ENCODE measurements at regions not wholly inside any gene's neighbourhood (a gene's known extent, or its start where the extent isn't known, plus 50 kb on each side); places are given as distances from the start of the nearest gene placed in this dataset.

DNA sequence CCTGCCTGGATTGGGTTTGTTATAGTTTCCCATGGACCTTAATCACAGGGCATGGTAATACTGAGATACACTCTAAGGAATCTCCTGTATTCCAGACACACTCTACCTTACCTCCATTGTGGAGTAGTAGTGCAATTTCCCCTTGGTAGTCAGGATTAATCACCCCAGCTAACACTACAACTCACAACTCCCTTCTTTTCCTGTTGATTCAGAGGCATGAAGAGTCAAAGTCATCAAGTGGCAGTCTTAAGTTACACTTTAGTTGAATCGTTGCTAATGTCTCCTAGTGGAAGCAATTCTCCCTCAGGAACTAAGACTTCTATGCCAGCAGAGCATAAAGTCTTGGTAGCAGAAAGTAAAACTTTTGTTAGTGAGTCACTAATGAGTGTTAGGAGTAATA, 122.7 kb upstream of the APC start:
- H3K4me3 Mint-ChIP-seq: no peak overlapping the region
- H3K27ac Mint-ChIP-seq: no peak overlapping the region
- peaks cover 6% of the 10 kb centered on the region for H3K27me3 Mint-ChIP-seq
- H3K9me3 Mint-ChIP-seq: no peaks in the 10 kb centered on the region
- H3K4me1 Mint-ChIP-seq: no peaks in the 10 kb centered on the region
- ATAC-seq: no peak
- no peaks in the 10 kb centered on the region for H3K36me3 Mint-ChIP-seq

DNA sequence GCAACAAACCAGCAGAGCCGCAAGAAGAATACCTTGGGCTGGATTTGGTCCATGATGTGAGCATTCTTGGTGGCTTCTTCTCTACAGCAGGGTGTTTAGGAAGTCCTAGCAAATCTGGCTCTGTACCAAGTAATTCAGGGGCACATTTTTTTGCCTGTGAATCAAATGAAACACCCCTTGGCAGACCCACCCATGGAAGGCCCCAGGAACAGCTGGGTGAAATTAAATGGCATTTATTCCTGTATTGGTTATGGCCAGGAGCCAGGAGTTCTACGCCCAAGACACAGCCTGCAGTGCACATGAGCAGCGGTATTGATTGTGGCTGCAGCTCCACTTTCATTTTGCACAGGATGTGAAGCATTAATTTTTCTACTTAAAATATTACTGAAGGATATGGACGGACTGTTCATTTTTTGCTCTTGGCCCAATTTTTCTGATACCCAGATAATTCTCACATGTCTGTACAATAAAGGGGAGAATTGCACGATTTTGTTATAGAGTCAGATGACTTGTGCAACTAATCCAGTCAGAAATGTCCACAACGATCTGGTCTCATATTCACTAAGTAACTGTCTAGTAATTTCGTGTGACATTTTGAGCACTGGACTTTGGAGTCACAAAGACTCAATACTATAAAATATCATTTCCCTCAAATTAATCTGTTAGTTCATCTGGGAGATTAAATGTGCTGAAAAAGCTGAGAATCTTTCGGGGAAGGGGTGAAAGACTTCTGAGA, 120.7 kb upstream of the APC start:
- Mint-ChIP-seq H3K4me1 (no peaks in the 10 kb centered on the region), H3K9me3 (no peaks in the 10 kb centered on the region), H3K27me3 (peaks cover 6% of the 10 kb centered on the region), H3K4me3 (no peak overlapping the region), H3K27ac (no peak overlapping the region), H3K36me3 (no peaks in the 10 kb centered on the region)
- no peak for ATAC-seq

DNA sequence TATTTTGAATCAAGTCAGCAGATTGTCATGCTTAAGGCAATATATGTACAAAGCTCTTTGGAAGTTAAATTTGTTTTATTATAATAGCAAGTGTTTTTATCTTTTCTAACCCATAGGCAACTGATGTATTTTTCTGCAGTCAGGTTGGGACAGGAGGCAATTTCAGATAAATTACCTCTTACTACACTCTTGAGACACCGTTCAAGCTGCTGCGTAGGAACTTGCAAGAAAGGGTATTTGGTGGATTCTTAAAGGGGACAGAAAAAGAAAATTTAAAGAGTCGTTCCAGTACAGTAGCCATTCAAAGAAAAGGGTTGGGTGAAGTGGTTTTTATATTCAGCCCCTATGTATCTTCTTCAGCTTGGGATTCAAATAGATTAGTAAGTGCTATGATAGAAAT, 112.4 kb upstream of the APC start:
- peaks cover 28% of the 10 kb centered on the region for H3K27me3 Mint-ChIP-seq
- ATAC-seq: no peak

DNA sequence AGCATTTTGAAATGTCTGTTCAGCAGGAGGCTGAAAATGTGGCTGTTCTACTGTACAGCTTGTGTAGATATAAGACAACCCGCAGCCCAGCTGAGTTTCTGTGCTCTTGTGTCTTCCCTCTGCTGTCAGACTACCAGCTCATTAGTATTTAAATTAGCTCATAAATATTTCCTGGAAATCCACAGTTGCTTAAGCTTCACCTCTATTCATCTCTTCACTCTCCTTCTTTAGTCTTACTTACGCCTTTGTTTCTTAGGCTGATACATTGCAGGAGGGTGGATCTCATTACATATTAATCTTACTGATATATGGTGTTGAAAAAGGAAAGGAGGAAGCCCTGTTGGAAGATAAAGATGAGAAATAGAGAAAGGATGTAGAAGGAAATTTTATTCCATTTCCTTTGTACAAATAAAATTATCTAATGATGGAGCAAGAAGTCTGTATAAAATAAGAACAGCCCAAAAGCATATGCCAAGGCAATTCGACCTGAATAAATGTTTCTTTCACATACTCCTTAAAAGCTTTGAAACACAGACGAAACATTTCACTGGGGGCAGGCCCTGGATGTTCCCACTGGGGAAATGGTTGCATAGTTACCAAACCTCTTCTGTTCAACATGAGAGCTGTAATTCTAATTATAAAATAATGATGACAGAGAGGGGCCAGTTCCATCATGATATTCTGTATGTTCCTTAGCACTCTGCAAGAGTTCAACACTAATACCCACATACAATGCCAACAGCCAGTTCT, 111.8 kb upstream of the APC start:
- peaks cover 34% of the 10 kb centered on the region for H3K27me3 Mint-ChIP-seq
- ATAC-seq: no peak
- no peak overlapping the region for H3K4me3 Mint-ChIP-seq
- H3K4me1 Mint-ChIP-seq: no peaks in the 10 kb centered on the region
- no peaks in the 10 kb centered on the region for H3K36me3 Mint-ChIP-seq
- H3K9me3 Mint-ChIP-seq: no peaks in the 10 kb centered on the region
- H3K27ac Mint-ChIP-seq: no peak overlapping the region

More for the DNA sequence above, 112.4 kb upstream of the APC start:
- Mint-ChIP-seq H3K36me3 (no peaks in the 10 kb centered on the region), H3K4me3 (no peak overlapping the region), H3K4me1 (no peaks in the 10 kb centered on the region), H3K9me3 (no peaks in the 10 kb centered on the region), H3K27ac (no peak overlapping the region)

DNA sequence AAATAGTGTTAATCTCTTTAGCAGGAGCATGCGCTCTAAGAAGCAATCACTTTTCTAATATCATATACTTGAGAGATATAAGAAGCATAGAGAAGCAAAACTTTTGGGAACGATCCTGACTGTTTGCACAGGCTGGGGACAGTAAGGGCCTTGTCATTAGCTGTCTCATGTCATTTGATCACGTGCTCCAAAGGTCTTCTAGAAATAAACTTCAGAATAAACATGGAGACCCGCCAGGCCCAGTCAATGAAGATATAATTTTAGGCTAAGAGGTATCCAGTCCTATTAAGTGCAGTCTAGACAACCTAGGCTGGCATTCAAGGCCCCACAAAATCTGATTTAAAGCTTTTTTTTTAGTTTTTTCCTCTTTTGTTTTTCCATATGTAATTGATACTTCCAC, 111.0 kb upstream of the APC start:
- H3K4me1 Mint-ChIP-seq: no peaks in the 10 kb centered on the region
- peaks cover 40% of the 10 kb centered on the region for H3K27me3 Mint-ChIP-seq
- no peak overlapping the region for H3K4me3 Mint-ChIP-seq
- ATAC-seq: no peak
- no peaks in the 10 kb centered on the region for H3K9me3 Mint-ChIP-seq
- H3K36me3 Mint-ChIP-seq: no peaks in the 10 kb centered on the region
- H3K27ac Mint-ChIP-seq: no peak overlapping the region

DNA sequence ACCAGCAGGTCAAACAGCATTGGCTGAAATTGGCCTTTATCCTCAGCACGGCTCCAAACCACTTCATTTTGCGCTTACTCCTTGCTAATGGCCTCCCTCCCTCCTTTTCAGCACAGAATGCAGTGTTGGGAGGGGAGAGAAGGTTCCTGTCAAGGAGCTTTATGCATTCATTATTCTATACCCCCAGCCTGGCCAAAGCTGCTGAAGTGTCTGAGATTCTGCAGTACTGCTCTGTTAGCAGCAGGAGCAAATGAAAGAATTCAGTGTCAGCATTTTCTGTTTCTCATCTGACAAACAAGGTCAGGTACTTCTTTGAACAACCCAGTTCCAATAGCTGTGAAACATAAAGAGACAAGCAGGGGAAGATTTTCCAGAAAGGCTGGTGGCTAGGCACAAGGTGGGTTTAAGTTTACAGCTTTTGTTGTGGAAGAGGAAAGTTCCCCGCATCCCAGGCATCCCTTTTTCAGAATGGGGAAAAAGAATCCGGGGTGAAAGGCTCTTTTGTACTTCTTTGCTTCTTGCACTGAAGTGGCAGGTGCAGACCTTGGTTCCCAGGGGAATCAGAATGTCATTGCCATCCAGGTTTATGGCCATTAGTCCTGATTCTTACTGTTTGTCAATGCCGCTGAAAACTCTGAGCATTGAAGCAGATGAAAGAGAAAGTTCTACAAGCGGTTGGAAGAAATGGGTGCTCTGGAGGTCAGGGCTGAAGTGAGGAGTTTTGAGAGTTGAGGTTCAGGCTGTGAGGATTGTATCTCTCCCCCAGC, 109.3 kb upstream of the APC start:
- no peak for ATAC-seq
- Mint-ChIP-seq H3K4me3 (no peak overlapping the region), H3K27ac (no peak overlapping the region), H3K4me1 (no peaks in the 10 kb centered on the region), H3K27me3 (peaks cover 35% of the 10 kb centered on the region), H3K9me3 (peaks cover 8% of the 10 kb centered on the region), H3K36me3 (peaks cover 6% of the 10 kb centered on the region)

DNA sequence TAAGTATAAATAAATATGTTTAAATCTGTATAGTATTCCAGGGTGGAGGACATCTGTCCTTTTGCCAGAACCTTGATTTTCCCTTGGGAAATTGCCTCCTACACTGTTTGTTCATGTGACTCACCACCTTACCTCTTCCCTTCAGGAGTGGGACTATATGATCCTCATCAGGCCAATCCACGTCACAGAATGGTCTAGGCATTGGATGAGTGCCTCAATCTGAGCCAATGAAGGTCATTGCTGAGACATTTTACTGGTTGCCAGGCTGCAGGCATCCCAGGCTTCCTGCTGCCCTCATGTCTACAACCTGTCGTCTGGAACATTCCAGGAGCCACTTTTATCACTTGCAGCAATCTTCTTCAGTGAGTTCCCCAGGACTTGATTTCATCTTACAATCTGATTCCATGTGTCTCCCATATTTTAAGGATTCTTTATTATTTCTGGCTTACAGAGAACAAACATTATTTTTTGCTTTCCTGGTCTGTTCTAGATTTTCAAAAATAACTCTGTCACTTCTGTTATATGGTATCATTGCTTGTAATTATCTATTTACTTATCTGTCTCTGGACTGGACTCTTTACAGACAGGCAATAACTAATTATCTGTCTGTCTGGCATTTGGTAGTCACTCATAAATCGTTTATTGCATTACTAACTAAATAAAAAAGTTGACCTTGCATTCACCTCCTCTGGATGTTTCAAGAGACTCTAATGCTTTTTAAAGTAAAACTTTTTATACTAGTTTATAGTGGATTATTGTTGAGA, 107.3 kb upstream of the APC start:
- ATAC-seq: no peak
- H3K27ac Mint-ChIP-seq: no peak overlapping the region
- no peaks in the 10 kb centered on the region for H3K4me1 Mint-ChIP-seq
- peaks cover 23% of the 10 kb centered on the region for H3K27me3 Mint-ChIP-seq
- H3K4me3 Mint-ChIP-seq: no peak overlapping the region
- H3K36me3 Mint-ChIP-seq: peaks cover 7% of the 10 kb centered on the region
- peaks cover 8% of the 10 kb centered on the region for H3K9me3 Mint-ChIP-seq

DNA sequence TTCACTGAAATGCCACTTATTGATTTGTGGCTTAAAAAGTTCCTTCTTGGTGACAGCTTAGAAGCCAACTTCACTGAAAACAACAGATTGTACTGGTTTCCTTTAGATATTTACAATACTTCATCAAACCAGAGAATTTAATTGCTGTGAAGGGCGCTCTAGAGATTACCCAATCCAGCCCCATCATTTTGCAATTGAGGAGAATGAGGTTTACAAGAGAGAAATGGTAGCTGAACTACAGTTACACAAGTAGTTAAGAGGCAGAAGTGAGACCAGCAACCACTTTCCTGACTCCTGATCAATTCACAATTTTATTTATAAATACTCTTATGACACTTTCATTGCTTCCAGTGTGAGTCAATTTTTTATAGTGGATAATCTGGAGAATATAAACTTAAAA, 103.5 kb upstream of the APC start:
- H3K36me3 Mint-ChIP-seq: peaks cover 7% of the 10 kb centered on the region
- no peak overlapping the region for H3K4me3 Mint-ChIP-seq
- ATAC-seq: no peak
- peaks cover 23% of the 10 kb centered on the region for H3K27me3 Mint-ChIP-seq
- H3K27ac Mint-ChIP-seq: no peak overlapping the region
- H3K9me3 Mint-ChIP-seq: peaks cover 8% of the 10 kb centered on the region
- H3K4me1 Mint-ChIP-seq: no peaks in the 10 kb centered on the region

DNA sequence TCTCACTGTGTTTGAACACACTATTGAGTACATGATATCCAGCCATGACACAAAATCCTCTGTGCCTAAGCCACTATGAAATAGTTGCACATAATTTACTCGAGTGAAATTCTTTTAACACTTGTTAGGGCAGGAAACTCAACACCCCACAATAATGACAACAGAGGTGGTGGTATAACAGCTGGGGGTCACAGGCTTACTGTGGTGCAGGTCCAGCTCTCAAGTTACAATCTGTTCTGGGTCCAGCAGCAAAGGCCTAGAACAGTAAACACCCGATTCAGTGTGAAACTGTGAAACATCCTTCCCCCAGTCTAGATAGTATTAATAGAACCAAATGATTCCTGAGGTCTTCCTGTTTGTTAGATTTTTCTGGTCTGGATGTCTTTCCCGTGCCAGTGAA, 102.9 kb upstream of the APC start:
- ATAC-seq: no peak
- no peaks in the 10 kb centered on the region for H3K4me1 Mint-ChIP-seq
- peaks cover 7% of the 10 kb centered on the region for H3K36me3 Mint-ChIP-seq
- no peak overlapping the region for H3K27ac Mint-ChIP-seq
- H3K4me3 Mint-ChIP-seq: no peak overlapping the region
- H3K9me3 Mint-ChIP-seq: peaks cover 8% of the 10 kb centered on the region
- H3K27me3 Mint-ChIP-seq: peaks cover 17% of the 10 kb centered on the region

DNA sequence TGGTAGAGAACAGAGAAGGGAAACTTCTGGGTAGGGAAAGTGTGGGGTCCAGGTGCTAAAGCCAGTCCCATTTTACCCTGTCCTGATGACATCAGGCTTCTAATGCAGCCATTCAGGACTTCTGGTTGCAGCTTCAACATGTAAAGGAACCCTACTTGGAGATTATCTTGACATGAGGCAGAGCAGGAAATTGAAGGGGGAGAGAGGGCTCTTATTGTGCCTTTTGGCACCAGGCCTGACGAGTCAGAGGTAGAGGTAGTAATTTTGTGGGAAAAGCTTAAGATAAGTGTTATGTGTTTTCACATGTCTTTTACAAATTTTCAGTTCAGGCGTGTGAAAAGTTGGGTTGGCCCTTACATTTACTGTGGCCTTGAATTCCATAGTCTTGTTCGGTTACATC, 102.4 kb upstream of the APC start:
- peaks cover 8% of the 10 kb centered on the region for H3K9me3 Mint-ChIP-seq
- H3K4me3 Mint-ChIP-seq: no peak overlapping the region
- peaks cover 7% of the 10 kb centered on the region for H3K36me3 Mint-ChIP-seq
- no peak for ATAC-seq
- H3K4me1 Mint-ChIP-seq: no peaks in the 10 kb centered on the region
- H3K27me3 Mint-ChIP-seq: peaks cover 12% of the 10 kb centered on the region
- no peak overlapping the region for H3K27ac Mint-ChIP-seq

DNA sequence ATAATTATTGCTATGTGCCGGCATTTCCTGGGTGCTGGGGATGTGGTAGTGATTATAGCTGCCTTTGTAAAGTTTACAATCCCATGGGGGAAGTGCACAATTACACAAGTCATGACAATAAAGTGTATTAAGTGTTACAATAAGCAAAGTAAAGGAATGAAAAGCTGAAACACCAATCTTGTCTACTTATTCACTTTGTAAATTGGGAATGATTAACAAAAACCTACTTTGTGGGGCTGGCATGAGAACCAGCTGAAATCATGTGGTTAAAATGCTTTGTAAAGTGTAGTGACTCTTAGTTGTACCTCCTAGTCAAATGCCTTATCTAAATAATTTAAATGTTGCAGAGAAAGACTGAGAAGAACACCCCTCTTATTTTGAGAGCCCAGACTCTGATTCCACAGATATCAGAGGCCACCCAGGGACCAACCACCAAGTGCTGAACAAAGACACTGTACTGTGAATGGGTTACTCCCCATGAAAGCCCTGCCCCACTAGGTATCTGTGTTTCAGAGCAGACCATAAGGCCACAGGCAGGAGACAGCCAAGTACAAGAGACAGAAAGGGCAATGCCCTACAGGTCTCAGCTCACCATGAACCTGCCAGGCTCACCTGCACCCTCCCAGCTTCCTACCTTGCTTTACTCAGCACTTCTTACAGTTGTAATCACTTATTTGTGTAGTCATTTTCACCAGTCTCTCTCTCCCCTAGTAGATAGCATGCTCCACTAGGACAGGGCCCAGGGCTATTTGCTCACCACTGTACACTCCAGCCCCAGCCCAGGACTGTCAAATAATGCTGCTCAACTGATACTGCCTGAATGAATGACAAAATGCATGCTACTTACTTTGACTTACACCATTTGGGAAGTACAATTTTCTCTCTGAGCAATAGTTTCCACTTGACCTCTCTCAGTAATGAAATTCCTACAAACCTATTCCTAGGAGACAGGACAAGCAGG, 101.6 kb upstream of the APC start:
- H3K4me1 Mint-ChIP-seq: peaks cover 3% of the 10 kb centered on the region
- H3K9me3 Mint-ChIP-seq: peaks cover 8% of the 10 kb centered on the region

DNA sequence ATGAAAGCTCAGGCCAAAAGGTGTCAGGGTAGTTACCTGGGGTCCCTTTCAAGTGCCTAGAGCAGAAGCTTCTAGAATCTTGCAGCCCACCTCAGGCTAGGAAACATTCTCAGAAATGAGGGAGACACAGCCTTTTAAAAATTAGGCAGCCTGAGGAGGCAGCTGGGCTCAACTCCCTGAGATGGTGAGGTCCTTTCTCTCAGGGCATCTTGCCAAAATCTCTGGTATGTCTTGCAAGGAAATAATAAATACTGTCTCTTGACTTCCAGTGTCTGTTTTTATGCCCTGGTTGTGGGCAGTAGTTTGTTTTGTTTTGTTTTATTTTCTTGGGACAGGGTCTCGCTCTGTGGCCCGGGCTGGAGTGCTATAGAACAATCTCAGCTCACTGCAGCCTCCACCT, 100.9 kb upstream of the APC start:
- Mint-ChIP-seq H3K9me3 (peaks cover 8% of the 10 kb centered on the region), H3K27ac (no peak overlapping the region), H3K36me3 (peaks cover 7% of the 10 kb centered on the region), H3K4me1 (peaks cover 10% of the 10 kb centered on the region), H3K4me3 (no peak overlapping the region), H3K27me3 (no peaks in the 10 kb centered on the region)
- no peak for ATAC-seq

More for the DNA sequence above, 101.6 kb upstream of the APC start:
- H3K27ac Mint-ChIP-seq: no peak overlapping the region
- no peak overlapping the region for H3K4me3 Mint-ChIP-seq
- H3K27me3 Mint-ChIP-seq: peaks cover 5% of the 10 kb centered on the region
- H3K36me3 Mint-ChIP-seq: peaks cover 7% of the 10 kb centered on the region
- no peak for ATAC-seq

DNA sequence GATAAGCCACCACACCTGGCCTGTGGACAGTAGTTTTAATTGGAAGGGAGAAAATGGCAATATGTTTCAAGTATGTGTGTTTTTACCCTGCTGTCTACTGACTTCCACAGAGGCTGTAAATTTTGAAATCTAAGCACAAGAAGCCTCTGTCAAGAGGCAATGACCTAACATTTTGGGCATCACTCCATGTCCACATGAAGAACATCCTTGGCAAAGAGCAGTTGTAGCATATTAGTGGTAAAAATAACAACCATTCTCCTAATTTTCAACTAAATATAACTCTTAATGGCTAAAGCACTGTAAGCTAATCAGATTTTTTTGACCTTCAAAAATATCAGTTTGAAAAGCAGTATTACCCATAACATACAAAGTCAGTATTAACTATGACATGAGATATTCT, 100.3 kb upstream of the APC start:
- H3K27me3 Mint-ChIP-seq: no peaks in the 10 kb centered on the region
- H3K9me3 Mint-ChIP-seq: peaks cover 5% of the 10 kb centered on the region
- H3K36me3 Mint-ChIP-seq: peaks cover 7% of the 10 kb centered on the region
- H3K4me3 Mint-ChIP-seq: no peak overlapping the region
- peaks cover 13% of the 10 kb centered on the region for H3K4me1 Mint-ChIP-seq
- H3K27ac Mint-ChIP-seq: no peak overlapping the region
- ATAC-seq: no peak

DNA sequence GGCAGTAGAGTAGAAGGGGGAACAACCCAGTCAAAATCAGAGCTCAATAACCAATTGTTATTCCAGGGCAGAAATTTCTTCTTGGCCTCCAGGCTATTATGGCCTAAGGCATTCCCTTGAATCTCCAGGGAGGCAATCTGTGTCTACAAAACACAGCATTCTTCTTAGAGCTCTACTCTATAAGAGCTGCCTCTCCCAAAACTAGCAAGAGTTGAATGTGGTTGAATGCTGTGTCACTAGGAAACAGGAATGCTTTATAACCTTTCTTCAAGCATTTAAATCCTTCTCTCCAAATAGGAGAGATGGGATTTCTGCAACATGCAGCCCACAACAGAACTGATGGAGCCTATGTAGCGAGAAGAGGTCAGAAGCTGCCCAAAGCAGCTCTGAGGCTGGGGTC, 97.1 kb upstream of the APC start:
- Mint-ChIP-seq H3K4me1 (peaks cover 13% of the 10 kb centered on the region), H3K36me3 (no peaks in the 10 kb centered on the region), H3K27ac (no peak overlapping the region), H3K27me3 (no peaks in the 10 kb centered on the region), H3K9me3 (no peaks in the 10 kb centered on the region), H3K4me3 (no peak overlapping the region)
- no peak for ATAC-seq

All from stimulated activated memory B cell treated with anti-CD40 and anti-IgM and Interleukin-4, amounts not matched to agents 10 μg/mL and 1 μg/mL and 100 μg/mL, for 72 hours (primary cell).